ENCODE measurements at regions not wholly inside any gene's neighbourhood (a gene's known extent, or its start where the extent isn't known, plus 50 kb on each side); places are given as distances from the start of the nearest gene placed in this dataset.

DNA sequence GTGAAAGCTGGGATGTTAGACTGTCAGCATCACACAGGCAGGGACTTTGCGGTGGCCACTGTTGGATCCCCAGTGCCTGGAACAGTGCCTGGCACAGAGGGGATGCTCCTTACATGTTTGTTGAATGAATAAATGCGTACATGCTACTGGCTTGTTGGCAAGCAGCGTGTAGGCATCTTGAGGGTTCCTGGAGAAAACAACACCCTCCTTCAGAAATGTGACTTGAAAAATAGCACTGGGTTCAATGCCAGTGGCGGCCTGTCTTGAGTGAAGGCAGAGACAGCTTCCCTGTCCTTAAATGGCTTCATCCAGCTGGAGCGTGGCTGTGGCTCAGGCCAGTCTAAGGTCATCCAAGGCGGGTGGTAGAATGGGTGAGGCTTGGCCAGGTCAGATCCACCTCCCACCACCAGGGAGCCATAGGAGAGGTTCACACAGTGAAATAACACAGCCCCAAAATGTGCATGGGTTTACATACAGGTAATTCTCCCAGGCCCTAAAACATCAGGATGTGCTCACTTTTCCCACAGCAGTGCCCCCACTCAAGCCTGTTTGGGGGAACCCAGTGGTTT is 171.4 kb downstream of the PHETA1 start:
- intact Hi-C loops (cut with micrococcal nuclease), result no loop called here

- intact Hi-C loops (cut with micrococcal nuclease), result no loop called here
These were observed 172.4 kb downstream of the PHETA1 start for GRCh38 chr12:111196532-111196931.

GRCh38 chr12:111195316-111195715 is 173.6 kb downstream of the PHETA1 start:
- intact Hi-C loops (cut with micrococcal nuclease), result no loop called here

DNA sequence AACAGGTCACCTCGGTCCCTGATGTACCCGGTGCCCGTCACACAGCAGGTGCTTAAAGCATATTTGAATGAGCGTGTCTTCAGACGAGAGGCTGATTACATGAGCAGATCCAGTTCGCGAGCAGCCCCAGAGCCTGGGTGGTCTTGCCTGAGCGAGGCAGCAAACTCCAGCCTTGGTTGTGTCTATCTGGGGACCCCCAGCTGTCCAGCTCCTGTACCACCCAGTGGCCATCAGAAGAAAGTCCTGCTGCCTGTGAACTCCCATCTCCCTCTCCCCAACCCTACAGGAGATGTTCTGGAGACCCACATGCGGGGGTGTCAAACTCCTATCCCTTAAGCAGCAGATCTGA is 174.2 kb downstream of the PHETA1 start:
- intact Hi-C loops (cut with micrococcal nuclease), result no loop called here

- intact Hi-C loops (cut with micrococcal nuclease), result no loop called here
These were observed 174.8 kb downstream of the PHETA1 start for GRCh38 chr12:111193977-111194702.

DNA sequence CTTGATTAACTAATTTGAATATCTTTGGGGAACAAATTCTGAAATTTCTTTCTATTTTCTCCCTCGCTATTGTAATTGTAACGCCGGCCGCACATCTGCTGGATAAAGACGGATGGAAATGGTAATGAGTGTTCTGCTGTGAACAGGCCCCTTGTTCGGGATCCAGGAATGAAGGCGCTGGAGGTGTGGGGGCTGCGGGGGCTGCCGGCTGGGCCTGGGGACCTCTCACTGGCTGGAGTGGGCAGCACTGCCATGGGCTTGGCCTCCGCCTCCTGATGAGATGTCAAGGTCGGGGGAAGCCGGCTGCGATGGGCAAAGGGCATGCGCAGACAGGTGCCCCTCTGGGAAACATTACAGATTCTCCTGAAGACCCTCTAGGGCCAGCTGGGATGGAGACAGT is 175.4 kb downstream of the PHETA1 start:
- intact Hi-C loops (cut with micrococcal nuclease), result no loop called here

- intact Hi-C loops (cut with micrococcal nuclease), result no loop called here
These were observed 175.8 kb downstream of the PHETA1 start for GRCh38 chr12:111193067-111193466.

- intact Hi-C loops (cut with micrococcal nuclease), result no loop called here
These were observed 176.2 kb downstream of the PHETA1 start for GRCh38 chr12:111192647-111193046.

DNA sequence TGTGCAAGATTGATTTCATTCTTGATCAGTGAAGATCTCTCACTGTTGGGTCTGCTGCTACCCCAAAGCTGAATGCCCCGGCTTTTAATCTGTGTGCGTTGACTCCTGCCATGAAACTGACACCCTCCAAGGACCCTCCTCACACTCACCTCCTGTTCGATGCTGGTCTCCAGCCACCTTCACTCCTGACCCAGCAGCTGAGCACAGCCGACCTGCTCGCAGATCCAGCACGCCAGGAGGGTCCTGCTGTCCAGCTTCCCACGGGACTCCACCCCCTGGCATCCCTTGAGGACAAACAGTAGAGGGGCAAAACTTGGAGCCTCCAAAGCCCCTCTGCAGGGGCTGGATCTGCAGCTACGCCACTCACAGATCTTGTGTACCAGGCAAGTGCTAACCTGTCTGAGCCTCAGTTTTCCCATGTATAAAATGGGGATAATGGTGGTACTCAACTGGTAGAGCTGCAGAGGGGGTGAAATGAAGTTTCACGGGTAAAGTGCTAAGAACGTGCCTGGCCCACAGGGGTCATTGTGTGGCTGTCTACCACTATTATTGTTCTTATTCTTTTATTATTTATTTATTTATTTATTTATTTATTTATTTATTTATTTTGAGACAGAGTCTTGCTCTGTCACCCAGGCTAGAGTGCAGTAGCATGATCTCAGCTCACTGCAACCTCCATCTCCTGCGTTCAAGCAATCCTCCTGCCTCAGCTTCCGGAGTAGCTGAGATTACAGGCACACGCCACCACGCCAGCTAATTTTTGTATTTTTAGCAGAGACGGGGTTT is 178.0 kb downstream of the PHETA1 start:
- intact Hi-C loops (cut with micrococcal nuclease), result no loop called here

GRCh38 chr12:111189792-111190191 is 179.1 kb downstream of the PHETA1 start:
- intact Hi-C loops (cut with micrococcal nuclease), result no loop called here

- intact Hi-C loops (cut with micrococcal nuclease), result no loop called here
These were observed 180.5 kb downstream of the PHETA1 start for GRCh38 chr12:111188436-111188835.

DNA sequence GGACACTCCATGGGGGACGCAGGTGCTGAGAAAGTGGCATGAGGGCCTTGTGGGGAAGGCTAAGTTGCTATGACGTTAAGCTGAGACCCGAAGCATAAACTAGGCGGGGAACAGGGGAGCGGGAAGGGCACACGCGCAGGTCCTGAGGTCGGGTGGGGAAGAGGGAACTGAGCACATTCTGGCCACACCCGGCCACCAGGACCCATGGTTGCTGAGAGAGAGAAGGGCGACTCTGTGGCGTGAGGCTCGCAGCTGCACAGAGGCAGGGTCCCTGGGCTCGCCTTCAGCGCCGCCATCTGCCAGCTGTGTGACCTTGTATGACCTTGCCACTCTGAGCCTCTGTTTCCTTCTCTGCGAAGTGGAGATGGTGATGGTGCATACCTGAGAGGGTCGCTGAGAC is 182.5 kb downstream of the PHETA1 start:
- intact Hi-C loops (cut with micrococcal nuclease), result no loop called here

- intact Hi-C loops (cut with micrococcal nuclease), result no loop called here
These were observed 183.0 kb downstream of the PHETA1 start for GRCh38 chr12:111185889-111186227.

GRCh38 chr12:111185206-111185888 is 183.5 kb downstream of the PHETA1 start:
- intact Hi-C loops (cut with micrococcal nuclease), result no loop called here

GRCh38 chr12:111184161-111184560 is 184.7 kb downstream of the PHETA1 start:
- intact Hi-C loops (cut with micrococcal nuclease), result no loop called here

GRCh38 chr12:111183094-111183493 is 185.8 kb downstream of the PHETA1 start:
- intact Hi-C loops (cut with micrococcal nuclease), result no loop called here

- intact Hi-C loops (cut with micrococcal nuclease), result no loop called here
These were observed 186.5 kb downstream of the PHETA1 start for GRCh38 chr12:111182382-111182781.

- intact Hi-C loops (cut with micrococcal nuclease), result no loop called here
These were observed 187.7 kb downstream of the PHETA1 start for GRCh38 chr12:111181143-111181726.

GRCh38 chr12:111180426-111181142 is 188.3 kb downstream of the PHETA1 start:
- intact Hi-C loops (cut with micrococcal nuclease), result no loop called here

DNA sequence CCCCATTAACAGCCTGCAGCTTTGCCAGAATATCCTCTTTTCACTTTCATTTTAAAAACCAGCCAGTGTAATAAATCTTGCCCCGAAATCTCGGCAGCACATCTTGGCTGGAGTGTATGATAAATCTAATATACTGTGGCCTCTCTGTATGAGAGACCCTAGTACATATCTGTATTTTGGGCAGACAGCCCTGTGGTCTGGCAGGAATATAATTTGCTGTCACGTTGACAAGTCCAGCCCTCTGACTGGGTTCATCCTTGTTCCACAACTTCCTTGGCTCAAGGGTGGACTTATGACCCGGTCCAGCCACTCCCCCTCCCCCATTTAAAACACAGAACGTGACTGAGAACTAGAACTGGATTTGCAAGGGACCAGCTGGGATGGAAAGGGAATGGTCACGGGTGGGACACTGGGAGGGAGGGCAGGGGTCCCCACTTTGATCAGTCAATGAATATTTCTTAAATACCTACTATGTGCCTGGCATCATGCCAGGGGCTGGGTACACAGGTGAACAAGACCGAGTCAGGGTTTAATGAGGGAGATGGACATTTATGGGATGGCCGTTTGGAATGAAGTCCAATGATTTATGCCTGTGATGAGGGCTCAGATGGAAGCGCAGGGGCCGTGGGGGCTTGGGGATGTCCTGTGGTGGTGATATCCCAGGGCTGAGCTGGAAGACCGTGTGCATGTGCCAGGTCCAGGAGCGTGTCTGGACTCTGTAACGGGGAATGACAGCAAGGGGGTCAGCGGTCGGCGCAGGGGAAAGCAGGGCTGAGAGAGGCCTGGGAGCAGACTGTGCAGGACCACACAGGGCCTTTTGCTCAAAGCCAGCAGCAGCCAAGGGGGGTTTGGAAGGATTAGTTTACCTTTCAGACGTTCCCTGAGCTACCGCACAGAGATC is 190.5 kb downstream of the PHETA1 start:
- intact Hi-C loops (cut with micrococcal nuclease), result loop anchor here (10.0 kb wide), 1 partner anchor 244 kb away; no protein-coding TSS in a partner anchor
